NCI-H226 (cell line): ENCODE measurements at regions not wholly inside any gene's neighbourhood (a gene's known extent, or its start where the extent isn't known, plus 50 kb on each side); places are given as distances from the start of the nearest gene placed in this dataset.

Experiments
- DNase-seq: peaks from one replicate; pipeline ENCODE4 v3.0.0-alpha.2; 2015

DNA sequence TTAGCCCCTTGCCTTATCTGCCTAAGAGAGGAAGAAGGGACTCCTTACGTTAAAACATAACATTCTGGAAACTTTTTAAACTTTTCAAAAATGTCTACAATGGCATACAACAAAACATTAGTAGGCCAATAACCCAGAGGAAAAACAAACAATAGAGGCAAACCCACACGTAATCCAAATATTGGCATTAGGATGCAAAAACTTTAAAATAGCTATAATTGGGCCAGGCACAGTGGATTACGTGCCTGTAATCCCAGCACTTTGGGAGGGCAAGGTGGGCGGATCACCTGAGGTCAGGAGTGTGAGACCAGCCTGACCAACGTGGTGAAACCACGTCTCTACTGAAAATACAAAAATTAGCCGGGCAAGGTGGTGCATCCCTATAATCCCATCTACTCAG lies 134.9 kb downstream of the AQP9 start:
- DNase-seq = no peak

DNA sequence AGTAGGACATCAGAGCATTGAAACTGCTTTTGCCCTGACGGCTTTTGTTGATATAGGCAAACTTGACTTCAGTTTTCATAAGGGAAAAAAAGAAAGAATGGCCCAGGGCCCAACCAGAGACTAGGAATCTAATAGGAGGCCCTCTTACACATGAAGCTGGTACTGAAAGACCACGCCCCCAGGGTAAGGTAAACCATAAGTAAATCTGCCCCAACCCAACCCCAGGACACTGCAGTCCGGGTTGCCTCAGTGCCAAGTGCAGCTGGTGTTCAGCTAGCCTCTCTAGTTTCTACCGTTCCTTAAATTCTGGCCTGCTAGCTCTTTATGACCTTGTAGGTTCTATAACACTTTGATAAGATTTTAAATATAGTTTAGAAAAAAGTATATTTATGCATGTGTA lies 136.7 kb downstream of the AQP9 start:
- DNase-seq = no peak

DNA sequence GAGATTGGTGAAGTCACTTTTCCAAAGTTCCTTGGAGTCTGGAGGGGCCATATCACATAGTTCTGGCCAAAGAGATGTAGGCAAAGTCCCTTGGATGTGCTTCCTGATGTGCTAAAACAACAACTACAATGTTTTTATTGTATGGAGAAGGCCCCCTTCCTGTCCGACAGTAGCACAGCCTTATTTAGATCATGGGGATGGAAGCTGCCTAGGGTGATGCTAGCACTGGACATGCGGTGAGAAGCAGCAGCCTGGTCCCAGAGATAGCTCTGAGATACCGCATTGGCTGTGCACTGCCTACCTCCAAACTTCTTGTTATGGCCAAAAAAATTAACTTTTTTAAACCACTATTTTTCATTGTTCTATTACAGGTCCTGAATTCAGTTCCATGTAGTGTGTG lies 137.6 kb downstream of the AQP9 start:
- no peak for DNase-seq

DNA sequence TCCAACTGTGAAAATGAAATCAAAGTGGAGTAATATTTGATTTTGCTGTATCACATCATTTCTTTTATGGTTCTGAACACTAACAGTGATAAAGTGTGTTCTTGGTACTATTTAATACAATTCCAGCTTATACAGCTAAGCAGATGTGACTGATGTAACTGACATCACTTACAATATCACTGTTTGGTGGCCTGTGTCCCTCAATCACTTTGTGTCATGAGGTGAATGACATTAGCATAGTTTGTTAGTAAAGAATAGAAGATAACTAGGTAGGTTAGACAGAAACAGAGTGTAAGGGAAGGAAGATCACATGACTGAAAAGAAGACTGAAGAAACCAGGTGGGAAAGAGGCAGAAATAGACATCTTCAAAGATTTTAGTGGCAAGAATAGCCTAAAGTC lies 138.7 kb downstream of the AQP9 start:
- DNase-seq = no peak

GRCh38 chr15:58277333-58277732 lies 139.2 kb downstream of the AQP9 start:
- DNase-seq = no peak

DNA sequence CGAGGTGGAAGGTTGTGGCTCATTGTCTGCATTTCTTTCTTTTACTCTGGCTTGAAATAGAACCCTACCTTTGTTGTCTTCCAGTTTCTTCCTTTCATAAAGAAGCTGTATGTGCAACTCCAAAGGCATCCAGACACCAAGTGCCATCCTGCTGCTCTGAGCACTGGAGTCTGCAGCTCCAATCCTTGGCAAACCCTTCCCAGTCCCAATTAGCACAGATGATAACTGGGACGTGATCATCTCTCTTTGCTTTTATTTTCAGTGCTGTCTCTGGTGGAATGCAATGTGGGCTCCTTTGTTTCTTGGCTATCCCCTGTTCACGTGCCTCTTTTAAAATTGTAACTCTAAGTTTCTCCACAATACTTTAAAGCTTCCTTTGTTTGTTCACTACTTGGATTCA lies 140.9 kb downstream of the AQP9 start:
- no peak for DNase-seq

DNA sequence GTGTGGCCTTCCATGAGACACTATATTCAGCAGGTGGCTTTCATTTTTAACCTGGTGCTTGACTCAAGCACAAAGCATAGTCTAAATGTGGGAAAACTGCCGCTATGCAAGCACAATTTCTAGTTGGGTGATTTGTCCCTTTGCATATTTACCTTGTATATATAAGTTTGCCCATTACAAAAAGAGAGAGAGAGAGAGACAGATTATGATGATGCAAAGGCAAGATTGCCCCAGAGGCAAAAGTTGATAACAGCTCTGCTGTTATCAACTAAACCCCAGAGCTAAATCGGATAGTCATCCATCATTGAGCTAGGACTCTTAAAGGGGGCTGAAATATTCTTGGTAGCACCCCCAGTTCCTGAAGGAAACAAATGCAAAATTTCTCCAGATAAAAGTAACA lies 141.5 kb downstream of the AQP9 start:
- peak; percentile 12 for DNase-seq

GRCh38 chr15:58282060-58282708 lies 144.0 kb downstream of the AQP9 start:
- no peak for DNase-seq

- no peak for DNase-seq
These were observed 145.1 kb downstream of the AQP9 start for GRCh38 chr15:58283302-58283701.

DNA sequence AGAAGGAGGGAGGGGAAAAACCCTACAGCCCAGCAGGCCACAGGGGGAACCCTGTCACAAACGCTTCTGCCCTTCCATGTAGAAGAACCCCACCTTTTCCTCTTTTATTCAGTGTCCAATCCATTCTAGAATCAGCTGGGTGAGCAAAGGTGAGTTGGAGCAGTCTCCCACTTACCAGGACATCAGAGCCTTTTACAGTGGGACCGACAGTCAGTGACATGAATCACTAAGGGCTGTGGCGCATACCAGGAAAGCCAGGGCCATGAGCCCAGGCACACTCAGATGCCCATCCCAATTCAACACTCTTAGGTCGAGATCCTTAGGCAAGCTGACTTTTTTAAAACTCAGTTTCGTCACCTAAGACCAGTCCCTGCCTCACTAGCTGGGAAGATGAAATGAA lies 146.1 kb downstream of the AQP9 start:
- DNase-seq = no peak

- DNase-seq = no peak
These were observed 146.4 kb upstream of the LIPC start for GRCh38 chr15:58285212-58285920.

- DNase-seq = no peak
These were observed 145.9 kb upstream of the LIPC start for GRCh38 chr15:58285921-58286278.

DNA sequence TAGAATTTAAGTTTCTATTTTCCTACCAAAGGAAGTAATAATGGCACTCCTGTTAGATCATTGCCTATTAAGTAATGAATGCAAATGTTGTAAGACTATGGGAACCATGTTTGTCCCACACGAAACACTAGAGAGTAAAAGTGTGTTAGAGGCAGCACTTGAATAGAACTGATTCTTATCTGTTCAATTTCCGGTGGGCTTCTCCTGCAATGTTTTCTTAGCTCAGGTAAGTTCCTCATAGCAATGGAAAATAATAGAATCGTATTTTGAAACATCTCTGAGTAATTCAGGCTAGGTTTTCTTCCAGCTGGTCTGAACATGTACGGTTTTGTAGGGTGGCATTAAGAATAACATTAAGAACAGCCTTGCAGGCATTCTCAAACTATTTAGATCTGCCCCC lies 145.3 kb upstream of the LIPC start:
- no peak for DNase-seq

- DNase-seq = no peak
These were observed 143.9 kb upstream of the LIPC start for GRCh38 chr15:58287891-58288290.

- DNase-seq = no peak
These were observed 143.2 kb upstream of the LIPC start for GRCh38 chr15:58288592-58288991.

DNA sequence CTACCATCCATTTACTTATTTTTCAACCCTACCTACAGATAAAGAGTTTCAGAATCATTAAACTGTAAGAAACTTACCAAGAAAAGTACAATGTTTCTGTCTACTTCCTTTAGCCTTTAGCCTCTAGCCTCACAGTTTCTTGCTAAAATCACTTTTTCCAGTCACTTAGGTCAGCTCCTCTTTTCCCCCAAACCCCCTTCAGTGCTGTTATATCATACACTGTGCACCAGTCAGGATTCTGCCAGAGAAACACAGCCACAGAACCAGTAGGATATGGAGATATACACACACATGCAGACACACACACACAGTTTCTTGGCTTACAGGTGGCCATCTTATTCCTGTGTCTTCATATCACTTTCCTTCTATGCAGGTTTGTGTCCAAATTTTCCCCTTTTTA lies 139.9 kb upstream of the LIPC start:
- DNase-seq = no peak

- no peak for DNase-seq
These were observed 139.0 kb upstream of the LIPC start for GRCh38 chr15:58292751-58293175.

- DNase-seq = no peak
These were observed 137.9 kb upstream of the LIPC start for GRCh38 chr15:58293622-58294550.

GRCh38 chr15:58294681-58295254 lies 137.0 kb upstream of the LIPC start:
- DNase-seq = no peak

DNA sequence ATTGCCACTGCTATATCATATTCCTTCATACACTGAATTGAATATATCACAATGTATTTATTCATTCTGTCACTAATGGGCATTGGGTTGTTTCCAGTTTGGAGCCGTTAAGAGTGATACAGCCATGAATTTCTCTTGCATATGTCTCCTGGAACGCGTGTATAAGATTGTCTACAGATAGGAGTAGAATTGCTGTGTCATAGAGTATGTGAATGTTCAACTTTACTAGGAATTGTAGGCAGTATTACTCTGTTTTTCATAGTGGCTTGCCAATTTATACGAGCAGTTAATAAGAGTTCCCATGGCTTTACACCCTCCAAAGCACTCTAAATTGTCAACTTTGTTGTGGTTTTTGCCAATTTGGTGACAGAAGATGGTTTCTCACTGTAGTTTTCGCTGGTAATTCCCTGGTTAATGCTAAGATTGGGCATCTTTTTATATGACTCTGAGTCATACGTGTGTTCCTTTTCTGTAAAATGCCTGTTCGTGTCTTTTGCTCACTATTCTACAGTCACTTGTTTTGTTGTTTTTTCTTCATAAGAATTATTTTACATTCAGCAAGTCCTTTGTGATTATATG lies 136.1 kb upstream of the LIPC start:
- DNase-seq = no peak

- DNase-seq = no peak
These were observed 135.5 kb upstream of the LIPC start for GRCh38 chr15:58296276-58296675.

- DNase-seq = no peak
These were observed 134.2 kb upstream of the LIPC start for GRCh38 chr15:58297639-58298038.
